Esophagus squamous epithelium (tissue), 4 donors: ENCODE measurements at regions not wholly inside any gene's neighbourhood (a gene's known extent, or its start where the extent isn't known, plus 50 kb on each side); places are given as distances from the start of the nearest gene placed in this dataset.

Experiments
- CTCF ChIP-seq, 6 experiments: fragments of 450-650 bp in 4 of 6; fragments of 200-600 bp in 2 of 6; sonication (generic) in 2 of 6; IDR thresholded peaks; one replicate each; pipeline ENCODE4 v1.5.1; 2016 to 2019; ENCODE audit warnings: antibody characterized with exemption in 6 of 6, mild to moderate bottlenecking in 4 of 6, moderate library complexity in 4 of 6
- POLR2A ChIP-seq, 4 donors: fragments of 450-650 bp; IDR thresholded peaks; one replicate each; pipeline ENCODE4 v1.6.1; 2017; ENCODE audit warnings: antibody characterized with exemption in 4 of 4, mild to moderate bottlenecking in 4 of 4, moderate library complexity in 3 of 4

- TF ChIP-seq CTCF (IDR thresholded peaks at IDR 0.05) (no peak), POLR2A (IDR thresholded peaks at IDR 0.05) (no peak)
Observed at GRCh38 chr2:193539188-193539587, 1344.5 kb upstream of the TMEFF2 start.
